ENCODE measurements at regions not wholly inside any gene's neighbourhood (a gene's known extent, or its start where the extent isn't known, plus 50 kb on each side); places are given as distances from the start of the nearest gene placed in this dataset.

- TF ChIP-seq CTCF (conservative IDR thresholded peaks at IDR 0.05 in 1 of 2, IDR thresholded peaks at IDR 0.05 in 1 of 2; ENCODE audit: low read depth in 1 of 2, low read length in 2 of 2) (no peak), EZH2 (IDR thresholded peaks at IDR 0.05; ENCODE audit: low read length, missing control alignments) (no peak)
These were observed 534.5 kb upstream of the CLINT1 start for GRCh38 chr5:158393457-158393856.
